Astrocyte (in vitro differentiated cells and primary cell): ENCODE measurements at regions not wholly inside any gene's neighbourhood (a gene's known extent, or its start where the extent isn't known, plus 50 kb on each side); places are given as distances from the start of the nearest gene placed in this dataset.
A peak's percentile ranks its signal among the peaks of the same experiment; 100 is the strongest.

Experiments
- DNase-seq: peaks from one replicate; pipeline ENCODE4 v3.0.0-alpha.2; 2010; ENCODE audit warnings: low read depth
- FAIRE-seq: peaks from 2 replicates; lab custom pipeline; 2011; peaks lifted over from hg19 to GRCh38; lab: Jason Lieb, UNC
- H2AFZ ChIP-seq: 2 replicates; pipeline ENCODE4 v1.6.0; 2012; ENCODE audit warnings: low read depth, low read length, inconsistent platforms
- H3K27ac ChIP-seq: 2 replicates; pipeline ENCODE4 v1.5.1; 2011; ENCODE audit warnings: low read depth, low read length, inconsistent platforms
- H3K27me3 ChIP-seq: 2 replicates; pipeline ENCODE4 v1.6.0; 2011; ENCODE audit warnings: low read length, inconsistent platforms; ENCODE audit not compliant: insufficient read depth
- H3K36me3 ChIP-seq: 2 replicates; pipeline ENCODE4 v1.5.1; 2011; ENCODE audit warnings: low read length, inconsistent platforms; ENCODE audit not compliant: insufficient read depth
- H3K4me1 ChIP-seq: 2 replicates; pipeline ENCODE4 v1.5.1; 2011; ENCODE audit warnings: low read length, inconsistent platforms; ENCODE audit not compliant: insufficient read depth
- H3K4me2 ChIP-seq: 2 replicates; pipeline ENCODE4 v1.6.0; 2012; ENCODE audit warnings: low read length, inconsistent platforms
- H3K4me3 ChIP-seq: 2 replicates; pipeline ENCODE4 v1.5.1; 2011; ENCODE audit warnings: low read depth, mild to moderate bottlenecking, low read length, inconsistent platforms; ENCODE audit not compliant: insufficient read depth
- H3K79me2 ChIP-seq: 2 replicates; pipeline ENCODE4 v1.6.0; 2012; ENCODE audit warnings: mild to moderate bottlenecking, low read length, inconsistent platforms; ENCODE audit not compliant: insufficient read depth
- H3K9ac ChIP-seq: 2 replicates; pipeline ENCODE4 v1.6.0; 2012; ENCODE audit warnings: mild to moderate bottlenecking, low read length, inconsistent platforms
- H3K9me3 ChIP-seq: 2 replicates; pipeline ENCODE4 v1.5.1; 2012; ENCODE audit warnings: low read depth, mild to moderate bottlenecking, low read length, inconsistent platforms; ENCODE audit not compliant: insufficient read depth
- H4K20me1 ChIP-seq: 2 replicates; pipeline ENCODE4 v1.6.0; 2012; ENCODE audit warnings: low read length, inconsistent platforms; ENCODE audit not compliant: insufficient read depth
- H3K27ac Mint-ChIP-seq: one replicate; pipeline ENCODE4 v1.8.0; 2021; ENCODE audit warnings: mild to moderate bottlenecking, mixed read lengths; ENCODE audit not compliant: unreplicated experiment
- H3K27me3 Mint-ChIP-seq: one replicate; pipeline ENCODE4 v1.8.0; 2021; ENCODE audit warnings: low read depth, mixed read lengths; ENCODE audit not compliant: unreplicated experiment
- H3K36me3 Mint-ChIP-seq: one replicate; pipeline ENCODE4 v1.8.0; 2021; ENCODE audit warnings: low read depth, mixed read lengths; ENCODE audit not compliant: unreplicated experiment
- H3K4me1 Mint-ChIP-seq: one replicate; pipeline ENCODE4 v1.8.0; 2021; ENCODE audit warnings: low read depth, mixed read lengths; ENCODE audit not compliant: unreplicated experiment
- H3K4me3 Mint-ChIP-seq: one replicate; pipeline ENCODE4 v1.8.0; 2021; ENCODE audit warnings: mild to moderate bottlenecking, moderate library complexity, mixed read lengths; ENCODE audit not compliant: unreplicated experiment
- H3K9me3 Mint-ChIP-seq: one replicate; pipeline ENCODE4 v1.8.0; 2021; ENCODE audit warnings: mild to moderate bottlenecking, mixed read lengths; ENCODE audit not compliant: unreplicated experiment
- EZH2 ChIP-seq: IDR thresholded peaks from 2 replicates; pipeline ENCODE4 v1.6.1; 2012; ENCODE audit warnings: mild to moderate bottlenecking, low read length, inconsistent platforms; ENCODE audit not compliant: insufficient read depth
- TF ChIP-seq, protein P1 (sequence below): IDR thresholded peaks from 2 replicates; pipeline ENCODE4 v1.5.1; 2011; ENCODE audit warnings: low read depth, mild to moderate bottlenecking, inconsistent platforms, low read length, moderate library complexity; ENCODE audit not compliant: insufficient read depth

DNA sequence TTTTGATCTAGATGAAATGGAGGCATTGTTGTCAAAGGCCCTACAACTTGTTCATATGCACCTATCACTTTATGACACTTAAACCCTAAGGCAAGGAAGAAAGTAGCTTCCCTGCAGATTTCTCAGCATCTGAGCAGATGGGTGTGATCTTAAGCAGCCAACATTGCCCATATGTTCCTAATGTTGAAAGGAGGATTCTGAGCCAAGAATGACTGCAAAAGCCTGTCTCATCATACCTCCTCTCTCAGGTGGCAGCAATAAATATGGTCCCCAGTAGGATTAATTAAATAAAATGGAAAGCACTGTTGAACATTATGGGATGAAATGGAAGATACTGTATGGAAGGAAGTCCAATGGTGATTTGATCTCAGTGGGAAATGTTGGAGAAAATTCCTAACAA is 538.1 kb upstream of the MAN1A1 start:
- H3K9ac ChIP-seq = no peak overlapping the region
- no peak overlapping the region for H3K4me3 ChIP-seq
- no peaks in the 10 kb centered on the region for H3K4me1 Mint-ChIP-seq
- FAIRE-seq (no peak), DNase-seq (no peak)
- no peaks in the 10 kb centered on the region for H3K4me1 ChIP-seq
- no peak overlapping the region for H3K4me2 ChIP-seq
- H3K9me3 Mint-ChIP-seq = no peaks in the 10 kb centered on the region
- no peaks in the 10 kb centered on the region for H3K36me3 ChIP-seq
- H3K27ac Mint-ChIP-seq = no peak overlapping the region
- H3K27me3 ChIP-seq = no peaks in the 10 kb centered on the region
- no peak overlapping the region for H2AFZ ChIP-seq
- H3K36me3 Mint-ChIP-seq = no peaks in the 10 kb centered on the region
- TF ChIP-seq, protein P1, sequence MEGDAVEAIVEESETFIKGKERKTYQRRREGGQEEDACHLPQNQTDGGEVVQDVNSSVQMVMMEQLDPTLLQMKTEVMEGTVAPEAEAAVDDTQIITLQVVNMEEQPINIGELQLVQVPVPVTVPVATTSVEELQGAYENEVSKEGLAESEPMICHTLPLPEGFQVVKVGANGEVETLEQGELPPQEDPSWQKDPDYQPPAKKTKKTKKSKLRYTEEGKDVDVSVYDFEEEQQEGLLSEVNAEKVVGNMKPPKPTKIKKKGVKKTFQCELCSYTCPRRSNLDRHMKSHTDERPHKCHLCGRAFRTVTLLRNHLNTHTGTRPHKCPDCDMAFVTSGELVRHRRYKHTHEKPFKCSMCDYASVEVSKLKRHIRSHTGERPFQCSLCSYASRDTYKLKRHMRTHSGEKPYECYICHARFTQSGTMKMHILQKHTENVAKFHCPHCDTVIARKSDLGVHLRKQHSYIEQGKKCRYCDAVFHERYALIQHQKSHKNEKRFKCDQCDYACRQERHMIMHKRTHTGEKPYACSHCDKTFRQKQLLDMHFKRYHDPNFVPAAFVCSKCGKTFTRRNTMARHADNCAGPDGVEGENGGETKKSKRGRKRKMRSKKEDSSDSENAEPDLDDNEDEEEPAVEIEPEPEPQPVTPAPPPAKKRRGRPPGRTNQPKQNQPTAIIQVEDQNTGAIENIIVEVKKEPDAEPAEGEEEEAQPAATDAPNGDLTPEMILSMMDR = no peak
- no peak for TF ChIP-seq EZH2
- no peaks in the 10 kb centered on the region for H3K27me3 Mint-ChIP-seq
- no peaks in the 10 kb centered on the region for H3K79me2 ChIP-seq
- no peak overlapping the region for H3K4me3 Mint-ChIP-seq
- no peaks in the 10 kb centered on the region for H4K20me1 ChIP-seq
- no peaks in the 10 kb centered on the region for H3K9me3 ChIP-seq
- H3K27ac ChIP-seq = no peak overlapping the region

GRCh38 chr6:119881416-119881815 is 531.9 kb upstream of the MAN1A1 start:
- H3K4me2 ChIP-seq = peak overlapping the region; percentile 56
- no peak overlapping the region for H3K9ac ChIP-seq
- no peaks in the 10 kb centered on the region for H3K9me3 ChIP-seq
- no peaks in the 10 kb centered on the region for H3K36me3 ChIP-seq
- no peaks in the 10 kb centered on the region for H4K20me1 ChIP-seq
- Mint-ChIP-seq H3K36me3 (no peaks in the 10 kb centered on the region), H3K4me1 (peaks cover 3% of the 10 kb centered on the region), H3K9me3 (no peaks in the 10 kb centered on the region), H3K27me3 (no peaks in the 10 kb centered on the region), H3K4me3 (no peak overlapping the region), H3K27ac (no peak overlapping the region)
- H3K27ac ChIP-seq = no peak overlapping the region
- DNase-seq (peak; percentile 12), FAIRE-seq (no peak)
- H2AFZ ChIP-seq = peak overlapping the region; percentile 53
- H3K79me2 ChIP-seq = no peaks in the 10 kb centered on the region
- TF ChIP-seq, protein P1 = no peak
- TF ChIP-seq EZH2 = no peak
- H3K4me1 ChIP-seq = no peaks in the 10 kb centered on the region
- H3K4me3 ChIP-seq = no peak overlapping the region
- no peaks in the 10 kb centered on the region for H3K27me3 ChIP-seq

GRCh38 chr6:119880840-119881239 is 531.3 kb upstream of the MAN1A1 start:
- Histone ChIP-seq H3K4me2 (no peak overlapping the region), H3K4me1 (no peaks in the 10 kb centered on the region), H3K79me2 (no peaks in the 10 kb centered on the region), H3K9me3 (no peaks in the 10 kb centered on the region), H3K27ac (no peak overlapping the region), H3K9ac (no peak overlapping the region), H3K36me3 (no peaks in the 10 kb centered on the region), H4K20me1 (no peaks in the 10 kb centered on the region), H2AFZ (no peak overlapping the region), H3K27me3 (no peaks in the 10 kb centered on the region), H3K4me3 (no peak overlapping the region)
- no peak overlapping the region for H3K27ac Mint-ChIP-seq
- H3K9me3 Mint-ChIP-seq = no peaks in the 10 kb centered on the region
- peaks cover 3% of the 10 kb centered on the region for H3K4me1 Mint-ChIP-seq
- FAIRE-seq (no peak), DNase-seq (no peak)
- H3K27me3 Mint-ChIP-seq = no peaks in the 10 kb centered on the region
- no peak overlapping the region for H3K4me3 Mint-ChIP-seq
- TF ChIP-seq, protein P1 = no peak
- TF ChIP-seq EZH2 = no peak
- no peaks in the 10 kb centered on the region for H3K36me3 Mint-ChIP-seq
